HepG2 (cell line): ENCODE measurements at regions not wholly inside any gene's neighbourhood (a gene's known extent, or its start where the extent isn't known, plus 50 kb on each side); places are given as distances from the start of the nearest gene placed in this dataset.

Experiments used
- ATAC-seq: fragments of 200-7000 bp; cut with Tn5 transposase; 3 replicates; pipeline ENCODE4 v1.9.1; 2020; ENCODE audit warnings: mild to moderate bottlenecking, moderate library complexity
- BruUV-seq: library from RNA; stranded (reverse); fragments of 400-500 nt; replicated peaks from 2 replicates; lab custom pipeline; 2021; lab: Mats Ljungman, UMichigan
- CTCF ChIA-PET: fragments of 300-600 bp; formaldehyde crosslinking; extraction: SDS; loops from one replicate; lab custom pipeline; 2021; ENCODE audit warnings: low total read pairs, inconsistent platforms, low intra/inter-chr PET ratio; lab: Yijun Ruan, JAX
- POLR2A ChIA-PET: fragments of 350-600 bp; sonication (Branson Sonifier 250); formaldehyde crosslinking; loops from one replicate; lab custom pipeline; 2020; ENCODE audit warnings: antibody characterized with exemption, inconsistent platforms; lab: Yijun Ruan, JAX
- DNase-seq: peaks from one replicate; pipeline ENCODE4 v3.0.0-alpha.2; 2015; ENCODE audit warnings: low spot score
- FAIRE-seq: peaks from 3 replicates; lab custom pipeline; 2011; peaks lifted over from hg19 to GRCh38; lab: Jason Lieb, UNC
- H2AFZ ChIP-seq: one replicate; pipeline ENCODE4 v1.6.1; 2011; ENCODE audit warnings: low read length, inconsistent platforms
- H3K27ac ChIP-seq: fragments of 300-600 bp; 3 replicates; pipeline ENCODE4 v1.8.0; 2011; ENCODE audit warnings: mixed run types, mild to moderate bottlenecking, mixed read lengths, low read length, inconsistent platforms; ENCODE audit not compliant: insufficient read depth; ENCODE audit errors: extremely low read length
- H3K27me3 ChIP-seq, 2 experiments: fragments of 200-600 bp in 1 of 2; 2 replicates in 1 of 2; 3 replicates in 1 of 2; pipeline versions ENCODE4 v1.6.0 to v1.8.0; 2011; ENCODE audit warnings: low read length in 2 of 2, mild to moderate bottlenecking in 2 of 2, moderate library complexity in 2 of 2, inconsistent platforms in 1 of 2; ENCODE audit not compliant: insufficient read depth in 2 of 2, control insufficient read depth in 1 of 2
- H3K36me3 ChIP-seq, 2 experiments: fragments of 200-600 bp in 1 of 2; replicated peaks in 1 of 2; 2 replicates in 1 of 2; 3 replicates in 1 of 2; pipeline versions ENCODE4 v1.5.1 to v1.8.0; 2011; ENCODE audit warnings: low read length in 2 of 2, inconsistent platforms in 1 of 2; ENCODE audit not compliant: insufficient read depth in 2 of 2, control insufficient read depth in 1 of 2
- H3K4me1 ChIP-seq: 2 replicates; pipeline ENCODE4 v1.5.1; 2012; ENCODE audit warnings: low read length, inconsistent platforms; ENCODE audit not compliant: insufficient read depth
- H3K4me2 ChIP-seq: 2 replicates; pipeline ENCODE4 v1.6.0; 2011; ENCODE audit warnings: low read depth, low read length, inconsistent platforms
- H3K4me3 ChIP-seq, 3 experiments: fragments of 200-600 bp in 1 of 3; sonication (generic), shearing (Covaris generic) in 1 of 3; replicated peaks in 1 of 3; 2 replicates each; pipeline ENCODE4 v1.5.1; 2011 to 2016; ENCODE audit warnings: low read length in 3 of 3, inconsistent platforms in 2 of 3, low read depth in 2 of 3, mild to moderate bottlenecking in 2 of 3, control low read depth in 1 of 3, mixed read lengths in 1 of 3; ENCODE audit not compliant: insufficient read depth in 1 of 3
- H3K79me2 ChIP-seq: one replicate; pipeline ENCODE4 v1.6.1; 2011; ENCODE audit warnings: low read length, inconsistent platforms; ENCODE audit not compliant: insufficient read depth
- H3K9ac ChIP-seq: 2 replicates; pipeline ENCODE4 v1.6.0; 2011; ENCODE audit warnings: mild to moderate bottlenecking, low read depth, low read length, inconsistent platforms; ENCODE audit not compliant: insufficient read depth
- H3K9me3 ChIP-seq: 2 replicates; pipeline ENCODE4 v1.5.1; 2012; ENCODE audit warnings: mild to moderate bottlenecking, low read length
- H4K20me1 ChIP-seq: 2 replicates; pipeline ENCODE4 v1.6.0; 2011; ENCODE audit warnings: inconsistent platforms, mild to moderate bottlenecking, low read length, moderate library complexity; ENCODE audit not compliant: insufficient read depth
- ASH2L ChIP-seq: fragments of 300-600, 200-600 bp; sonication (generic); IDR thresholded peaks from 2 replicates; pipeline ENCODE4 v1.7.0; 2017; ENCODE audit warnings: low read depth, mild to moderate bottlenecking, moderate library complexity, mixed read lengths, low read length; ENCODE audit not compliant: insufficient read length
- KDM3A ChIP-seq: IDR thresholded peaks from 2 replicates; pipeline ENCODE4 v1.6.1; 2018; ENCODE audit warnings: low read depth, missing compliant biosample characterization
- ONECUT2 ChIP-seq: sonication (generic); formaldehyde crosslinking; IDR thresholded peaks from 2 replicates; pipeline ENCODE4 v1.4.0; 2020; ENCODE audit warnings: missing genetic modification reagents
- RFX5 ChIP-seq: IDR thresholded peaks from 2 replicates; pipeline ENCODE4 v1.6.1; 2011; ENCODE audit warnings: low read depth, low read length, improper control_type of control experiment
- SMARCC2 ChIP-seq: fragments of 450-650 bp; IDR thresholded peaks from 2 replicates; pipeline ENCODE4 v1.6.1; 2017; ENCODE audit warnings: antibody characterized with exemption, mild to moderate bottlenecking
- ZBTB20 ChIP-seq: sonication (generic); formaldehyde crosslinking; IDR thresholded peaks from 2 replicates; pipeline ENCODE4 v1.8.1; 2023; ENCODE audit warnings: missing genetic modification reagents, low read depth, mild to moderate bottlenecking, borderline replicate concordance
- ZNF24 ChIP-seq: fragments of 450-650 bp; IDR thresholded peaks from 2 replicates; pipeline ENCODE4 v1.6.1; 2017; ENCODE audit warnings: antibody characterized with exemption, mild to moderate bottlenecking
- ZNF317 ChIP-seq: sonication (generic); formaldehyde crosslinking; IDR thresholded peaks from 2 replicates; pipeline ENCODE4 v1.5.0; 2020; ENCODE audit warnings: mild to moderate bottlenecking, missing genetic modification reagents
- ZNF563 ChIP-seq: sonication (generic); formaldehyde crosslinking; IDR thresholded peaks from 2 replicates; pipeline ENCODE4 v1.8.0; 2022; ENCODE audit warnings: mild to moderate bottlenecking, moderate library complexity, missing genetic modification reagents
- ZNF775 ChIP-seq: sonication (generic); formaldehyde crosslinking; IDR thresholded peaks from 2 replicates; pipeline ENCODE4 v1.4.0; 2020; ENCODE audit warnings: missing genetic modification reagents, mild to moderate bottlenecking, moderate library complexity, borderline replicate concordance
- ZSCAN22 ChIP-seq: sonication (generic); formaldehyde crosslinking; IDR thresholded peaks from 2 replicates; pipeline ENCODE4 v1.4.0; 2020; ENCODE audit warnings: mild to moderate bottlenecking, missing genetic modification reagents
- WGBS: methylation state at CpG from one replicate; pipeline ENCODE4 v1.1.6; 2017; ENCODE audit warnings: low lambda C conversion rate; 5-methylcytosine and 5-hydroxymethylcytosine counted together
- in situ Hi-C: cut with HindIII; loops from 2 replicates; pipeline ENCODE4 v1.10.0; 2017; ENCODE audit warnings: low pct_unique_long_range_greater_than_20kb; ENCODE audit not compliant: extremely low pct_ligation_motif_present
- intact Hi-C: fragments of 100-400 bp; cut with micrococcal nuclease; formaldehyde crosslinking; loops from one replicate; pipeline ENCODE4 v1.10.0; 2022; ENCODE audit not compliant: unreplicated experiment
- TF ChIP-seq, protein P1 (sequence below): sonication (generic); formaldehyde crosslinking; IDR thresholded peaks from 2 replicates; pipeline ENCODE4 v1.8.1; 2023; ENCODE audit warnings: mild to moderate bottlenecking, missing genetic modification reagents
- TF ChIP-seq, protein P2 (sequence below): IDR thresholded peaks from 2 replicates; pipeline ENCODE4 v1.6.1; 2016; ENCODE audit warnings: low read depth

DNA sequence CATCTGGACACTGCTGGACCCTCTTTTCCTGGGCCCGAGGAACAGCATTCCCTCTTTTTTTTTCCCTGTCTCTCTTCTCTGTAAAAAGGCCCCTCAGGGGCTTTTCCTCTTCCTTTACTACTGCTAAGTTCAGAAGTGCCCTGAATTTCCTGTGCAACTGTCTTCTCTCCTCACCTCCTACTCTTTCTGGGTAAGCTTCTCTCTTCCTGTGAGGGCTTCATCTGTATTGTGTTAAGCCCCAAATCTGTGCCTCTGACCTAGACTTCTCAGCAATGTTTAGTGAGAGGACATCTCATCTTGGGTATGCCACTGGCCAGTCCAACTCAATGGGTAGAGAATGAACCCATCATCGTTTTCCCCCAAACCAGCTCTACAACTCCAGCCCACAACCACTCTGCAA is 174.2 kb downstream of the PTEN start:
- no peak for DNase-seq
- WGBS, result 11% methylated on average over 2 of the region's 2 CpGs
- Histone ChIP-seq H2AFZ (no peak overlapping the region), H3K27me3 (no peaks in the 10 kb centered on the region), H3K9ac (no peak overlapping the region), H3K4me3 (no peak overlapping the region), H3K9me3 (no peaks in the 10 kb centered on the region), H4K20me1 (no peaks in the 10 kb centered on the region), H3K36me3 (no peaks in the 10 kb centered on the region), H3K27ac (no peak overlapping the region), H3K79me2 (no peaks in the 10 kb centered on the region), H3K4me2 (no peak overlapping the region)
- POLR2A ChIA-PET, result no interaction called here
- in situ Hi-C loops, result no loop called here
- CTCF ChIA-PET, result no interaction called here
- FAIRE-seq, result no peak
- no peak for ATAC-seq
- TF ChIP-seq KDM3A (CRISPR knock-in tag) (no peak), ZNF563 (CRISPR knock-in tag) (no peak), ZNF775 (no peak), ZBTB20 (no peak), ASH2L (no peak), ZNF317 (CRISPR knock-in tag) (no peak), ONECUT2 (CRISPR knock-in tag) (no peak), ZNF24 (no peak), SMARCC2 (no peak), ZSCAN22 (CRISPR knock-in tag) (no peak), RFX5 (no peak)
- TF ChIP-seq, protein P1, sequence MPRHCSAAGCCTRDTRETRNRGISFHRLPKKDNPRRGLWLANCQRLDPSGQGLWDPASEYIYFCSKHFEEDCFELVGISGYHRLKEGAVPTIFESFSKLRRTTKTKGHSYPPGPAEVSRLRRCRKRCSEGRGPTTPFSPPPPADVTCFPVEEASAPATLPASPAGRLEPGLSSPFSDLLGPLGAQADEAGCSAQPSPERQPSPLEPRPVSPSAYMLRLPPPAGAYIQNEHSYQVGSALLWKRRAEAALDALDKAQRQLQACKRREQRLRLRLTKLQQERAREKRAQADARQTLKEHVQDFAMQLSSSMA (CRISPR knock-in tag), result no peak
- TF ChIP-seq, protein P2, sequence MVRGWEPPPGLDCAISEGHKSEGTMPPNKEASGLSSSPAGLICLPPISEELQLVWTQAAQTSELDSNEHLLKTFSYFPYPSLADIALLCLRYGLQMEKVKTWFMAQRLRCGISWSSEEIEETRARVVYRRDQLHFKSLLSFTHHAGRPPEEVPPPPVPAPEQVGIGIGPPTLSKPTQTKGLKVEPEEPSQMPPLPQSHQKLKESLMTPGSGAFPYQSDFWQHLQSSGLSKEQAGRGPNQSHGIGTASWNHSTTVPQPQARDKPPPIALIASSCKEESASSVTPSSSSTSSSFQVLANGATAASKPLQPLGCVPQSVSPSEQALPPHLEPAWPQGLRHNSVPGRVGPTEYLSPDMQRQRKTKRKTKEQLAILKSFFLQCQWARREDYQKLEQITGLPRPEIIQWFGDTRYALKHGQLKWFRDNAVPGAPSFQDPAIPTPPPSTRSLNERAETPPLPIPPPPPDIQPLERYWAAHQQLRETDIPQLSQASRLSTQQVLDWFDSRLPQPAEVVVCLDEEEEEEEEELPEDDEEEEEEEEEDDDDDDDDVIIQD (CRISPR knock-in tag), result no peak
- TF ChIP-seq, all 625 proteins: peak for 0
- intact Hi-C loops, result no loop called here
- BruUV-seq, result no TSS peak
- H3K4me1 ChIP-seq, result no peaks in the 10 kb centered on the region
